Gastroesophageal sphincter (tissue), 3 donors: ENCODE measurements at regions not wholly inside any gene's neighbourhood (a gene's known extent, or its start where the extent isn't known, plus 50 kb on each side); places are given as distances from the start of the nearest gene placed in this dataset.
"Not testable (repeated sequence)": the region's sequence is repeated elsewhere in the genome, so short reads cannot be mapped to it uniquely, and the experiment has no call there.

Experiments used
- CTCF ChIP-seq, 4 experiments: fragments of 200-600 bp in 2 of 4; fragments of 450-650 bp in 2 of 4; sonication (generic) in 1 of 4; IDR thresholded peaks; one replicate each; pipeline ENCODE4 v1.5.1; 2017 to 2019; ENCODE audit warnings: antibody characterized with exemption in 4 of 4, mild to moderate bottlenecking in 2 of 4, moderate library complexity in 2 of 4
- EP300 ChIP-seq: sonication (generic); formaldehyde crosslinking; IDR thresholded peaks from one replicate; pipeline ENCODE4 v1.6.1; 2017; ENCODE audit warnings: antibody characterized with exemption, mild to moderate bottlenecking

GRCh38 chr11:24217319-24217718 is 279.5 kb upstream of the LUZP2 start:
- not testable (repeated sequence) for TF ChIP-seq EP300; CTCF (IDR thresholded peaks at IDR 0.05)
